GM21360 (cell line): ENCODE measurements at regions not wholly inside any gene's neighbourhood (a gene's known extent, or its start where the extent isn't known, plus 50 kb on each side); places are given as distances from the start of the nearest gene placed in this dataset.
A peak's percentile ranks its signal among the peaks of the same experiment; 100 is the strongest.

ENCODE experiments used
- ATAC-seq: cut with Tn5 transposase; IDR thresholded peaks from one replicate; pipeline ENCODE4 v1.9.1; 2021; ENCODE audit warnings: mild to moderate bottlenecking, moderate library complexity; ENCODE audit not compliant: unreplicated experiment

- ATAC-seq: no peak
Measured at GRCh38 chr10:78291722-78292121, 258.1 kb downstream of the RPS24 start.

- ATAC-seq: no peak
Measured at GRCh38 chr10:78292250-78292981, 258.8 kb downstream of the RPS24 start.

- no peak for ATAC-seq
Measured at GRCh38 chr10:78292982-78293865, 259.6 kb downstream of the RPS24 start.

- ATAC-seq: no peak
Measured at GRCh38 chr10:78295242-78295641, 261.6 kb downstream of the RPS24 start.

- no peak for ATAC-seq
Measured at GRCh38 chr10:78296785-78297184, 263.1 kb downstream of the RPS24 start.

- no peak for ATAC-seq
Measured at GRCh38 chr10:78297997-78298396, 264.3 kb downstream of the RPS24 start.

GRCh38 chr10:78298835-78299234, 265.2 kb downstream of the RPS24 start:
- no peak for ATAC-seq

GRCh38 chr10:78299851-78300468, 266.3 kb downstream of the RPS24 start:
- no peak for ATAC-seq

GRCh38 chr10:78300526-78300925, 266.9 kb downstream of the RPS24 start:
- no peak for ATAC-seq

- ATAC-seq: no peak
Measured at GRCh38 chr10:78301481-78301880, 267.8 kb downstream of the RPS24 start.

GRCh38 chr10:78301891-78302738, 268.5 kb downstream of the RPS24 start:
- ATAC-seq: no peak

- ATAC-seq: no peak
Measured at GRCh38 chr10:78302739-78302988, 269.0 kb downstream of the RPS24 start.

- peak; percentile 80 for ATAC-seq
Measured at GRCh38 chr10:78302989-78303854, 269.6 kb downstream of the RPS24 start.

GRCh38 chr10:78304091-78305045, 270.7 kb downstream of the RPS24 start:
- no peak for ATAC-seq

GRCh38 chr10:78305311-78305710, 271.6 kb downstream of the RPS24 start:
- ATAC-seq: no peak

- ATAC-seq: no peak
Measured at GRCh38 chr10:78306358-78306757, 272.7 kb downstream of the RPS24 start.

GRCh38 chr10:78307576-78307975, 273.9 kb downstream of the RPS24 start:
- ATAC-seq: no peak

- ATAC-seq: no peak
Measured at GRCh38 chr10:78309536-78310237, 276.0 kb downstream of the RPS24 start.
